Neural cell (in vitro differentiated cells): ENCODE measurements at regions not wholly inside any gene's neighbourhood (a gene's known extent, or its start where the extent isn't known, plus 50 kb on each side); places are given as distances from the start of the nearest gene placed in this dataset.

Experiments
- CTCF ChIP-seq: fragments of 450-650 bp; IDR thresholded peaks from 2 replicates; pipeline ENCODE4 v1.5.1; 2014; ENCODE audit warnings: antibody characterized with exemption, mild to moderate bottlenecking, moderate library complexity; ENCODE audit not compliant: poor library complexity, severe bottlenecking
- EP300 ChIP-seq: fragments of 450-650 bp; conservative IDR thresholded peaks from 2 replicates; pipeline ENCODE4 v1.6.1; 2014; ENCODE audit warnings: antibody characterized with exemption, mild to moderate bottlenecking, moderate library complexity; ENCODE audit not compliant: poor library complexity, severe bottlenecking
- EZH2 ChIP-seq: fragments of 200-600, 300-800 bp; shearing (Covaris generic), sonication (generic); IDR thresholded peaks from 2 replicates; pipeline ENCODE4 v1.6.1; 2014; ENCODE audit warnings: antibody characterized with exemption, low read length, borderline replicate concordance, mild to moderate bottlenecking; ENCODE audit not compliant: insufficient read depth, poor library complexity, severe bottlenecking
- MXI1 ChIP-seq: fragments of 450-650 bp; conservative IDR thresholded peaks from 2 replicates; pipeline ENCODE4 v1.6.1; 2014; ENCODE audit warnings: antibody characterized with exemption, mild to moderate bottlenecking; ENCODE audit not compliant: poor library complexity, severe bottlenecking
- POLR2AphosphoS5 ChIP-seq: IDR thresholded peaks from 2 replicates; pipeline ENCODE4 v1.6.1; 2012
- RAD21 ChIP-seq: fragments of 450-650 bp; conservative IDR thresholded peaks from 2 replicates; pipeline ENCODE4 v1.6.1; 2014; ENCODE audit warnings: antibody characterized with exemption, mild to moderate bottlenecking, moderate library complexity
- REST ChIP-seq: IDR thresholded peaks from 2 replicates; pipeline ENCODE4 v1.6.1; 2012; ENCODE audit warnings: borderline replicate concordance
- SMC3 ChIP-seq: fragments of 450-650 bp; conservative IDR thresholded peaks from 2 replicates; pipeline ENCODE4 v1.6.1; 2014; ENCODE audit warnings: antibody characterized with exemption, mild to moderate bottlenecking, moderate library complexity; ENCODE audit not compliant: poor library complexity
- TAF1 ChIP-seq: IDR thresholded peaks from 2 replicates; pipeline ENCODE4 v1.6.1; 2012; ENCODE audit warnings: low read depth

GRCh38 chr2:205898744-205899143, 187.2 kb downstream of the INO80D start:
- TF ChIP-seq CTCF (no peak), EP300 (no peak), SMC3 (no peak), POLR2AphosphoS5 (no peak), REST (peak; percentile 54), EZH2 (no peak), TAF1 (no peak), MXI1 (no peak), RAD21 (no peak)
